Testis (tissue), 2 donors: ENCODE measurements at regions not wholly inside any gene's neighbourhood (a gene's known extent, or its start where the extent isn't known, plus 50 kb on each side); places are given as distances from the start of the nearest gene placed in this dataset.

Experiments used
- DNase-seq: peaks from one replicate; pipeline ENCODE4 v3.0.0-alpha.2; 2019
- H3K27ac ChIP-seq, 2 donors: fragments of 200-600 bp; sonication (generic); one replicate each; pipeline ENCODE4 v1.5.1; 2019
- H3K27me3 ChIP-seq: fragments of 200-600 bp; sonication (generic); one replicate; pipeline ENCODE4 v1.5.1; 2019
- H3K36me3 ChIP-seq: fragments of 200-600 bp; sonication (generic); one replicate; pipeline ENCODE4 v1.5.1; 2017; ENCODE audit warnings: low read depth; ENCODE audit errors: missing control alignments
- H3K4me1 ChIP-seq: fragments of 200-600 bp; sonication (generic); one replicate; pipeline ENCODE4 v1.5.1; 2019
- H3K4me3 ChIP-seq, 2 donors: fragments of 200-600 bp; sonication (generic); one replicate each; pipeline ENCODE4 v1.5.1; 2017 to 2019
- H3K9me3 ChIP-seq: fragments of 200-600 bp; sonication (generic); one replicate; pipeline ENCODE4 v1.5.1; 2017
- POLR2A ChIP-seq: fragments of 450-650 bp; IDR thresholded peaks from one replicate; pipeline ENCODE4 v1.6.1; 2017; ENCODE audit warnings: antibody characterized with exemption, mild to moderate bottlenecking, moderate library complexity
- WGBS, 2 donors: methylation state at CpG; one replicate each; pipeline ENCODE4 v1.1.5; 2018; 5-methylcytosine and 5-hydroxymethylcytosine counted together
- intact Hi-C: fragments of 100-400 bp; cut with DNase I; formaldehyde crosslinking; loops from one replicate; pipeline ENCODE4 v1.15.1; 2023; ENCODE audit warnings: low total_unique reads
- TF ChIP-seq, protein P1 (sequence below), 3 experiments: fragments of 450-650 bp in 2 of 3; fragments of 200-600 bp in 1 of 3; sonication (generic) in 1 of 3; IDR thresholded peaks; one replicate each; pipeline ENCODE4 v1.5.1; 2016 to 2019; ENCODE audit warnings: antibody characterized with exemption in 3 of 3, mild to moderate bottlenecking in 2 of 3, moderate library complexity in 1 of 3

DNA sequence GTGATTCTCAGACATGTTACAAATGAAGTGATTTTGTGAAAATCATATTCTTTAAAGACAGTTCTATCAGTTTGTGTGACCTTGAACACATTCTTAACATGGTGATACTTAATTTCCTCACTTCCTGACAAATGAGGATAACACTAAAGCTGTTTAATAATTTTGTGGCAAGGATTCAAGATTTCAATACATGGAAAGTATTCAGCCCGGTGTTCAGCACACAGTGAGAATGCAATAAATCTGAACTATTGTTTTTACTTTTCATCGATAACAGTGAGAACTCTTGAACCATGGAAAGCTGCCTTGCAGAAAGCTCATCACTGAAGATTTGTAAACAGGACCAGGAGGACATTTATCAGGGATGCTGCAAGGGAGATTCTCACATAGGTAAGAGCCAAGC lies 57.1 kb upstream of the C5orf46 start:
- no peak overlapping the region for H3K27ac ChIP-seq
- H3K4me3 ChIP-seq = no peak overlapping the region
- WGBS, 2 donors = 36 to 37% methylated on average over 2 of the region's 2 CpGs
- H3K27me3 ChIP-seq = no peaks in the 10 kb centered on the region
- TF ChIP-seq POLR2A = no peak
- TF ChIP-seq, protein P1, sequence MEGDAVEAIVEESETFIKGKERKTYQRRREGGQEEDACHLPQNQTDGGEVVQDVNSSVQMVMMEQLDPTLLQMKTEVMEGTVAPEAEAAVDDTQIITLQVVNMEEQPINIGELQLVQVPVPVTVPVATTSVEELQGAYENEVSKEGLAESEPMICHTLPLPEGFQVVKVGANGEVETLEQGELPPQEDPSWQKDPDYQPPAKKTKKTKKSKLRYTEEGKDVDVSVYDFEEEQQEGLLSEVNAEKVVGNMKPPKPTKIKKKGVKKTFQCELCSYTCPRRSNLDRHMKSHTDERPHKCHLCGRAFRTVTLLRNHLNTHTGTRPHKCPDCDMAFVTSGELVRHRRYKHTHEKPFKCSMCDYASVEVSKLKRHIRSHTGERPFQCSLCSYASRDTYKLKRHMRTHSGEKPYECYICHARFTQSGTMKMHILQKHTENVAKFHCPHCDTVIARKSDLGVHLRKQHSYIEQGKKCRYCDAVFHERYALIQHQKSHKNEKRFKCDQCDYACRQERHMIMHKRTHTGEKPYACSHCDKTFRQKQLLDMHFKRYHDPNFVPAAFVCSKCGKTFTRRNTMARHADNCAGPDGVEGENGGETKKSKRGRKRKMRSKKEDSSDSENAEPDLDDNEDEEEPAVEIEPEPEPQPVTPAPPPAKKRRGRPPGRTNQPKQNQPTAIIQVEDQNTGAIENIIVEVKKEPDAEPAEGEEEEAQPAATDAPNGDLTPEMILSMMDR (IDR thresholded peaks at IDR 0.05) = no peak
- H3K4me1 ChIP-seq = no peaks in the 10 kb centered on the region
- H3K36me3 ChIP-seq = no peaks in the 10 kb centered on the region
- DNase-seq = no peak
- intact Hi-C loops = no loop called here
- no peaks in the 10 kb centered on the region for H3K9me3 ChIP-seq

DNA sequence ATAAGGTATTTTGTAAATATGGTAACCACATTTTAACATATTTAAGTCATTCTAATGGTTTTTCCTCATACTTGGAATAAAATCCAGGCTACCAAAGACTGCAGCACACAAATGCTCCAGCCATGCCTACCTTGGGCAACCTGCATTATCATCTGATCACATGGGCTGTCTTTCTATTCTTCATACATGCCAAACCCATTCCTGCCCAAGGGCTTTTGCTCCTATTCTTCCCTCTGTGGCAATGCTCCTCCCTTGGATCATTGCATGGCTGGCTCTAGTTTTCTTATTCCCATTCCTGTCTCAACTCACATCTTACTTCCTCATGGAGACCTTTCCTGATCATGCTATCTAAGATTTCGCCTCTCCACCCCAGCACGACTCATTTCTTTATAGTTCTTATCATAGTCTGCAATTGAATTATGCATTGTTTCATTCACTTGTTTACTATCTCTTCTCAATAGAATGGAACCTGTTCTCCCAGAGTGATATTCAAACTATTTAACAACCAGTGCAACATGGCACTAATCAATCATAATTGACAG lies 54.9 kb upstream of the C5orf46 start:
- no peaks in the 10 kb centered on the region for H3K27me3 ChIP-seq
- H3K36me3 ChIP-seq = no peaks in the 10 kb centered on the region
- no peak overlapping the region for H3K27ac ChIP-seq
- H3K9me3 ChIP-seq = no peaks in the 10 kb centered on the region
- intact Hi-C loops = no loop called here
- TF ChIP-seq, protein P1 (IDR thresholded peaks at IDR 0.05) = no peak
- no peak for TF ChIP-seq POLR2A
- no peaks in the 10 kb centered on the region for H3K4me1 ChIP-seq
- H3K4me3 ChIP-seq = no peak overlapping the region
- WGBS, 2 donors = 62 to 71% methylated on average over 2 of the region's 2 CpGs
- DNase-seq = no peak

DNA sequence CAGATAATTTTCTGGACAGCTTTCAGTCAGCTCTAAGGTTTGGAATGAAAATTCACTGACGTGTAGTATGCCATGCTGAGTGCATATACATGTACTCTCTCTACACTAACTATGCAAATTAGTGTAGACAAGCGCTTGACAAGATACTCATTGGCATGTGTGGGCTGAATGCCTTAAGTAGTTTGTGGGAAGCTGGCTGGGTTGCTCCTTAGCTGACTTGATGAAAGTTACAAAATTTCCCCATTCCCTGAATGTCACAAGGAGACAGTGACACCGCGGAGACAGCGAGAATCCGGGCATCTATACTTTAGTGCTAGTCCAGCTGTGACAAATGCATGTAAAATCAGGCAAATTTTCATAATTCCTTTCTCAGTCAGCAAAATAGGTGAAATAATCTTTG lies 51.6 kb upstream of the C5orf46 start:
- TF ChIP-seq POLR2A = no peak
- TF ChIP-seq, protein P1 (IDR thresholded peaks at IDR 0.05) = no peak
- intact Hi-C loops = no loop called here

DNA sequence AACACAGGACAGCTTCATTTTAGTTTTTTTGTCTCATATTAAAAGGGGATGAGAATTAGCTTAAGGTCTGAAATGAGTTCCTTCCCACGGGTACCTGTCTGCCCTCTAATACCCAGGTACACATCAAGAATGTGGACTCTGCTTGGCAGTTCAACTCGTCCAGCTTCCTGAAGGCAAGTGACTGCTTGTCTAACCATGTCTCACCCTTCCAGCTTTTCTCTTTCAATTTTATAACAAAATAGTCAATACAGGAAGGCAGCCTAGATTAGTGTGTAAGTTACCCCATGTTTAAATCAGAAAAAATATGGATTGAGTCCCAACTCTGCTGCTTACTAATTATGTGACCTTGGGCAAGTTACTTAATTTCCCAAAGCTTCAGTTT lies 50.5 kb upstream of the C5orf46 start:
- no peak overlapping the region for H3K4me3 ChIP-seq
- no peaks in the 10 kb centered on the region for H3K9me3 ChIP-seq
- intact Hi-C loops = no loop called here
- TF ChIP-seq POLR2A = no peak
- TF ChIP-seq, protein P1 (IDR thresholded peaks at IDR 0.05) = no peak
- no peaks in the 10 kb centered on the region for H3K36me3 ChIP-seq
- no peaks in the 10 kb centered on the region for H3K27me3 ChIP-seq
- DNase-seq = no peak
- H3K4me1 ChIP-seq = no peaks in the 10 kb centered on the region
- no peak overlapping the region for H3K27ac ChIP-seq
- 78 to 80% methylated on average over 2 of the region's 2 CpGs for WGBS, 2 donors

More for the DNA sequence above, 51.6 kb upstream of the C5orf46 start:
- no peaks in the 10 kb centered on the region for H3K4me1 ChIP-seq
- 88 to 89% methylated on average over 6 of the region's 6 CpGs for WGBS, 2 donors
- H3K4me3 ChIP-seq = no peak overlapping the region
- no peak overlapping the region for H3K27ac ChIP-seq
- H3K27me3 ChIP-seq = no peaks in the 10 kb centered on the region
- H3K9me3 ChIP-seq = no peaks in the 10 kb centered on the region
- H3K36me3 ChIP-seq = no peaks in the 10 kb centered on the region
- no peak for DNase-seq

DNA sequence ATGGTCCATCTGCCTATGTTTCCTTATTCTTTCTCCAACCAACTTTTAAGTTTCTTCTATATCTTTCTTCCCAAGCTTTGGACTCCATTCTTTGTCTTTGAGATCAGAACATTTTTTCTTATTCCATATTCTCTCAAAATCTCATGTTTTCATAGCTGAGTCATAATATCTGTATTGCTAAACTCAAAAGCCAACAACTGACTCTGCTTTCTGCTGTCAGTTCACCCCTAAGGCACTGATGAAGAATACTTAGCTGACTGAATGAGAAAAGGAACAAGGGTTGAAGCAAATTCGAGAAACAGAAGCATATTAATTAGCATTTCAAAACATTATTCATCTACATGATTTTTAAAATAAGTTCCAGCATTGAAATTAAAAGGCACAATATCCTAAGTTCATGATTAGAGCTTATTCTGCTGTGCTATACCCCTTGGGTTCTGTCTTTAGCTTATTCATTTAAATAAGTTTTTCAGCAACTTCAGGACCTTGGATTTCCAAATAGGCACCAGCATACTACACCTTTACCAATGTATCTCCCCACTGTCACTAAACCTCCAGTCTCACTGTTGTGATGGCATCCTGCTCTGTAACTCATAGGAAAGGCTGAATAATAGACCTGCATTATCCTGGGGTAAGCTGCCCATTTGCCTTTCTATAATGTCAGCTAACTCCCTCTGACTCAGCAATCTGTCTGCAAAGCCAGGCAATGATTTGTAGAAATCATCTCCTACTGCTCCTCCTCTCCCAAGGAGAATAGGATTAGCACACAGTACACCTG lies 49.9 kb upstream of the C5orf46 start:
- 68 to 71% methylated on average over 1 of the region's 1 CpG for WGBS, 2 donors
- Histone ChIP-seq H3K4me1 (no peaks in the 10 kb centered on the region), H3K36me3 (no peaks in the 10 kb centered on the region), H3K27me3 (no peaks in the 10 kb centered on the region), H3K9me3 (no peaks in the 10 kb centered on the region), H3K27ac (no peak overlapping the region), H3K4me3 (no peak overlapping the region)
- TF ChIP-seq POLR2A = no peak
- TF ChIP-seq, protein P1 (IDR thresholded peaks at IDR 0.05) = no peak
- no peak for DNase-seq
- intact Hi-C loops = no loop called here
